ENCODE measurements at regions not wholly inside any gene's neighbourhood (a gene's known extent, or its start where the extent isn't known, plus 50 kb on each side); places are given as distances from the start of the nearest gene placed in this dataset.
A peak's percentile ranks its signal among the peaks of the same experiment; 100 is the strongest.

GRCh38 chr5:128671943-128672342, 133.9 kb upstream of the FBN2 start:
- H3K9me3 ChIP-seq, result no peaks in the 10 kb centered on the region
- no peak for DNase-seq (ENCODE audit: low spot score in 2 of 2)
- no peak overlapping the region for H3K27ac ChIP-seq
- TF ChIP-seq EP300 (IDR thresholded peaks at IDR 0.05), result no peak
- TF ChIP-seq CTCF (IDR thresholded peaks at IDR 0.05), result no peak
- no peak for TF ChIP-seq POLR2A (IDR thresholded peaks at IDR 0.05)
- TF ChIP-seq POLR2AphosphoS5 (IDR thresholded peaks at IDR 0.05), result no peak
- H3K4me3 ChIP-seq, result no peak overlapping the region
- no peaks in the 10 kb centered on the region for H3K36me3 ChIP-seq
- 16% methylated on average over 2 of the region's 2 CpGs for WGBS
- H3K27me3 ChIP-seq, result no peaks in the 10 kb centered on the region
- no peaks in the 10 kb centered on the region for H3K4me1 ChIP-seq

GRCh38 chr5:128673000-128673399, 135.0 kb upstream of the FBN2 start:
- no peak overlapping the region for H3K4me3 ChIP-seq
- 49% methylated on average over 3 of the region's 3 CpGs for WGBS
- H3K9me3 ChIP-seq, result no peaks in the 10 kb centered on the region
- H3K4me1 ChIP-seq, result no peaks in the 10 kb centered on the region
- H3K36me3 ChIP-seq, result no peaks in the 10 kb centered on the region
- TF ChIP-seq POLR2A (IDR thresholded peaks at IDR 0.05) (no peak), POLR2AphosphoS5 (IDR thresholded peaks at IDR 0.05) (no peak), EP300 (IDR thresholded peaks at IDR 0.05) (no peak), CTCF (IDR thresholded peaks at IDR 0.05) (no peak)
- H3K27ac ChIP-seq, result no peak overlapping the region
- DNase-seq (ENCODE audit: low spot score in 2 of 2), result no peak
- no peaks in the 10 kb centered on the region for H3K27me3 ChIP-seq

GRCh38 chr5:128673411-128673957, 135.4 kb upstream of the FBN2 start:
- no peaks in the 10 kb centered on the region for H3K9me3 ChIP-seq
- H3K4me3 ChIP-seq, result no peak overlapping the region
- H3K4me1 ChIP-seq, result no peaks in the 10 kb centered on the region
- no peak overlapping the region for H3K27ac ChIP-seq
- no peaks in the 10 kb centered on the region for H3K36me3 ChIP-seq
- H3K27me3 ChIP-seq, result no peaks in the 10 kb centered on the region
- DNase-seq (ENCODE audit: low spot score in 2 of 2), result no peak
- TF ChIP-seq EP300 (IDR thresholded peaks at IDR 0.05), result no peak
- TF ChIP-seq POLR2A (IDR thresholded peaks at IDR 0.05), result no peak
- no peak for TF ChIP-seq CTCF (IDR thresholded peaks at IDR 0.05)
- TF ChIP-seq POLR2AphosphoS5 (IDR thresholded peaks at IDR 0.05), result no peak
- WGBS, result 67% methylated on average over 1 of the region's 1 CpG

GRCh38 chr5:128673970-128674369, 135.9 kb upstream of the FBN2 start:
- no peak for DNase-seq (ENCODE audit: low spot score in 2 of 2)
- TF ChIP-seq POLR2A (IDR thresholded peaks at IDR 0.05), result no peak
- TF ChIP-seq EP300 (IDR thresholded peaks at IDR 0.05), result no peak
- TF ChIP-seq CTCF (IDR thresholded peaks at IDR 0.05), result no peak
- H3K36me3 ChIP-seq, result no peaks in the 10 kb centered on the region
- 95% methylated on average over 3 of the region's 3 CpGs for WGBS
- H3K27ac ChIP-seq, result no peak overlapping the region
- H3K9me3 ChIP-seq, result no peaks in the 10 kb centered on the region
- no peak overlapping the region for H3K4me3 ChIP-seq
- H3K27me3 ChIP-seq, result no peaks in the 10 kb centered on the region
- H3K4me1 ChIP-seq, result no peaks in the 10 kb centered on the region

- H3K9me3 ChIP-seq, result no peaks in the 10 kb centered on the region
- no peak overlapping the region for H3K27ac ChIP-seq
- no peaks in the 10 kb centered on the region for H3K27me3 ChIP-seq
- DNase-seq (ENCODE audit: low spot score in 2 of 2), result no peak
- no peak for TF ChIP-seq POLR2AphosphoS5 (IDR thresholded peaks at IDR 0.05)
- peak in 1 of 2 donors; percentile 24 for TF ChIP-seq CTCF (IDR thresholded peaks at IDR 0.05)
- TF ChIP-seq POLR2A (IDR thresholded peaks at IDR 0.05), result no peak
- no peaks in the 10 kb centered on the region for H3K36me3 ChIP-seq
- H3K4me1 ChIP-seq, result no peaks in the 10 kb centered on the region
- 71% methylated on average over 3 of the region's 3 CpGs for WGBS
- H3K4me3 ChIP-seq, result no peak overlapping the region
Measured at GRCh38 chr5:128674837-128675446, 136.9 kb upstream of the FBN2 start.
